Prostate gland (tissue), 2 donors: ENCODE measurements at regions not wholly inside any gene's neighbourhood (a gene's known extent, or its start where the extent isn't known, plus 50 kb on each side); places are given as distances from the start of the nearest gene placed in this dataset.
"Not testable (repeated sequence)": the region's sequence is repeated elsewhere in the genome, so short reads cannot be mapped to it uniquely, and the experiment has no call there.

Source experiments
- DNase-seq: peaks from one replicate; pipeline ENCODE4 v3.0.0-alpha.2; 2019; ENCODE audit warnings: low spot score
- H3K27ac ChIP-seq, 2 donors: fragments of 200-600 bp; sonication (generic); 2 replicates each; pipeline ENCODE4 v1.5.1; 2017 to 2019
- H3K27me3 ChIP-seq: fragments of 200-600 bp; sonication (generic); replicated peaks from 2 replicates; pipeline ENCODE4 v1.5.1; 2019; ENCODE audit not compliant: insufficient read depth
- H3K36me3 ChIP-seq, 2 donors: fragments of 200-600 bp; sonication (generic); 1 replicate in 1 of 2; 2 replicates in 1 of 2; pipeline versions ENCODE4 v1.5.1 to v1.8.1; 2017 to 2019
- H3K4me1 ChIP-seq: fragments of 200-600 bp; sonication (generic); replicated peaks from 2 replicates; pipeline ENCODE4 v1.5.1; 2019
- H3K4me3 ChIP-seq, 2 donors: fragments of 200-600 bp; sonication (generic); 2 replicates each; pipeline ENCODE4 v1.5.1; 2017 to 2019
- H3K9me3 ChIP-seq: fragments of 200-600 bp; sonication (generic); 2 replicates; pipeline ENCODE4 v1.5.1; 2017
- POLR2A ChIP-seq: fragments of 450-650 bp; IDR thresholded peaks from one replicate; pipeline ENCODE4 v1.6.1; 2016; ENCODE audit warnings: antibody characterized with exemption, mild to moderate bottlenecking
- POLR2AphosphoS5 ChIP-seq: sonication (generic); formaldehyde crosslinking; IDR thresholded peaks from one replicate; pipeline ENCODE4 v1.6.1; 2017; ENCODE audit warnings: antibody characterized with exemption
- WGBS: methylation state at CpG from one replicate; pipeline ENCODE4 v1.1.5; 2018; 5-methylcytosine and 5-hydroxymethylcytosine counted together
- intact Hi-C: fragments of 100-400 bp; cut with DNase I; formaldehyde crosslinking; loops from one replicate; pipeline ENCODE4 v1.14.2; 2022
- TF ChIP-seq, protein P1 (sequence below), 4 experiments: fragments of 200-600 bp in 2 of 4; fragments of 450-650 bp in 2 of 4; sonication (generic) in 2 of 4; IDR thresholded peaks; 1 replicate in 3 of 4; 2 replicates in 1 of 4; pipeline ENCODE4 v1.5.1; 2016 to 2019; ENCODE audit warnings: antibody characterized with exemption in 4 of 4, mild to moderate bottlenecking in 2 of 4, moderate library complexity in 2 of 4

DNA sequence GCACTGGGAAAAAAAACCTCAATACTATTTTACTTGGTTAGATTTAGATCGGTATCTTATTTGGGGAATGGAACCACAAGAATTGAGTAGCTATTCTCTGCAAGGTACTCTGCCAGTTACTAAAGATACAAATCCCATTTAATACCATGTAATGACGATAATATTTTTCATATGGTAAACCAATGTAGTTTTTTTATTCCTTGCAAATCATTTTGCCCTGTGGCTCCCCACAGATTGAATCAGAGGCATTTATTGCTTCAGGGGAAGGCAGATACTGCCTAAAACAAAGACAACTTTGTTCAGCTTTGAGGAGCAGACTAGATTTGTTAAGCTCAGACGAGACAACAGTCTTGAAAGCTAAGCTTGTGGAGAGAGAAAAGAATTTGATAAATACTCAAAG is 226.7 kb upstream of the RUNX1 start:
- 43% methylated on average over 3 of the region's 3 CpGs for WGBS
- no peaks in the 10 kb centered on the region for H3K9me3 ChIP-seq
- no peak overlapping the region for H3K4me3 ChIP-seq
- no peaks in the 10 kb centered on the region for H3K36me3 ChIP-seq
- H3K27me3 ChIP-seq, result no peaks in the 10 kb centered on the region
- no peak overlapping the region for H3K27ac ChIP-seq
- no peak for DNase-seq
- H3K4me1 ChIP-seq, result no peaks in the 10 kb centered on the region
- intact Hi-C loops, result no loop called here
- no peak for TF ChIP-seq POLR2AphosphoS5
- TF ChIP-seq, protein P1, sequence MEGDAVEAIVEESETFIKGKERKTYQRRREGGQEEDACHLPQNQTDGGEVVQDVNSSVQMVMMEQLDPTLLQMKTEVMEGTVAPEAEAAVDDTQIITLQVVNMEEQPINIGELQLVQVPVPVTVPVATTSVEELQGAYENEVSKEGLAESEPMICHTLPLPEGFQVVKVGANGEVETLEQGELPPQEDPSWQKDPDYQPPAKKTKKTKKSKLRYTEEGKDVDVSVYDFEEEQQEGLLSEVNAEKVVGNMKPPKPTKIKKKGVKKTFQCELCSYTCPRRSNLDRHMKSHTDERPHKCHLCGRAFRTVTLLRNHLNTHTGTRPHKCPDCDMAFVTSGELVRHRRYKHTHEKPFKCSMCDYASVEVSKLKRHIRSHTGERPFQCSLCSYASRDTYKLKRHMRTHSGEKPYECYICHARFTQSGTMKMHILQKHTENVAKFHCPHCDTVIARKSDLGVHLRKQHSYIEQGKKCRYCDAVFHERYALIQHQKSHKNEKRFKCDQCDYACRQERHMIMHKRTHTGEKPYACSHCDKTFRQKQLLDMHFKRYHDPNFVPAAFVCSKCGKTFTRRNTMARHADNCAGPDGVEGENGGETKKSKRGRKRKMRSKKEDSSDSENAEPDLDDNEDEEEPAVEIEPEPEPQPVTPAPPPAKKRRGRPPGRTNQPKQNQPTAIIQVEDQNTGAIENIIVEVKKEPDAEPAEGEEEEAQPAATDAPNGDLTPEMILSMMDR (IDR thresholded peaks at IDR 0.05), result no peak
- TF ChIP-seq POLR2A, result no peak

DNA sequence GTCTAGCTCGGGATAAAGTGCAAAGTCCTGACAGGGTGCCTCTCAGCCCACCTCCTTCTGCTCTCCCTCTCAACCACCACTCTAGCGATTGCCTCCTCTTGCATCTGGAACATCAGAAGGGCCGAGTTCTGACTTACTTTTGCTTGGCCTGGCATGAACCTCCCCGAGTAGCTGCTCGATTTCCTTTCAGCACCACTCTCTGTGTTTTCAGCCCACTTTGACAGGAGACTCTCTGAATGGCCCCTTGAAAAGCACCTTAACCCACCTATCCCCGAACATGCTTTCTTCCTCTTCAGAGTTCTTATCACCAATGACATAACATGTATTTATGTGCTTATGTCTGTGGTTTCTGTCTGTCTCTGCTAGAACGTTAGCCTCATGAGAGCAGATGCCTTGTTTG is 225.8 kb upstream of the RUNX1 start:
- intact Hi-C loops, result no loop called here
- no peak for DNase-seq
- H3K9me3 ChIP-seq, result no peaks in the 10 kb centered on the region
- no peaks in the 10 kb centered on the region for H3K4me1 ChIP-seq
- H3K4me3 ChIP-seq, result no peak overlapping the region
- H3K27ac ChIP-seq, result no peak overlapping the region
- TF ChIP-seq POLR2A, result no peak
- TF ChIP-seq, protein P1 (IDR thresholded peaks at IDR 0.05), result no peak
- no peak for TF ChIP-seq POLR2AphosphoS5
- no peaks in the 10 kb centered on the region for H3K27me3 ChIP-seq
- no peaks in the 10 kb centered on the region for H3K36me3 ChIP-seq
- 89% methylated on average over 7 of the region's 7 CpGs for WGBS

DNA sequence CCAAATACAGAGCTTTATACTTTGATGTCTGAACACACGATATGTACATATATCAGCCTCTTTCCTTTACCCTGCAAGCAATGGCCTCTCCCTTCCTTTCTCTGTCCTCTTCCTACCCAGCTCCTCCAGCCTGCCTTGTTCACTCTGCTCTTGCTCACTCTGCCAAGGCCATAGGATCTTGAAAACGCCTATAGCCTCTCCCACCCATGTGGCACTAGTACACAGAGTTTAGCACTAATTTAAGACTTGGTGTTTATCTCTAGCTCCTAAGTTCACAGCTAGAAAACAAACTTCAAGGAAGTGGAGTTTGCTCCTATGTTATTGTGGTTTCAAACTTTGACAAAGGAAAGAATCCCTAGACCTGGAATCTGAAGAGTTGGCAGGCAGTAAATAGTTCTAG is 225.0 kb upstream of the RUNX1 start:
- no peak for DNase-seq
- 72% methylated on average over 2 of the region's 2 CpGs for WGBS
- no peaks in the 10 kb centered on the region for H3K4me1 ChIP-seq
- TF ChIP-seq POLR2A (no peak), POLR2AphosphoS5 (no peak)
- TF ChIP-seq, protein P1 (IDR thresholded peaks at IDR 0.05), result no peak
- intact Hi-C loops, result no loop called here
- H3K27me3 ChIP-seq, result no peaks in the 10 kb centered on the region
- no peaks in the 10 kb centered on the region for H3K9me3 ChIP-seq
- no peak overlapping the region for H3K4me3 ChIP-seq
- H3K27ac ChIP-seq, result no peak overlapping the region
- no peaks in the 10 kb centered on the region for H3K36me3 ChIP-seq

DNA sequence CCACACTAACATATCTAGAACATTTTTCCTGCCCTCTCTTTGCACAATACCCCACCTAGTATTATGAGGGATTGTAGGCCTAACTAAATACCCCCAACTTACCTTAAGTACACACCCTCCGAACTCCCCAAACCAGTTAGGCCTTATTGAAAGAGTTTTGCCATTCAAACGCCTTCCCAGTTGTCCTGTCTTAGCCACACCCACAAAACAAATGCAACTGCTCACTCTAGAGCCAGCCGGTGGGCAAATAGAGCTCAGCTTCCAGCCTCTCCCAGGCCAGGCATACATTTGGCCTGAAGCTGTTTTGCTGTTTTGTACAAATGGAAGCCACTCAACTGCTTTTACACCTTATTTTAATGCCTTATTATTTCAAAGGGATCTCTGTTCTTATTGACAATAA is 224.2 kb upstream of the RUNX1 start:
- peak; percentile 33 for DNase-seq
- Histone ChIP-seq H3K27me3 (no peaks in the 10 kb centered on the region), H3K36me3 (no peaks in the 10 kb centered on the region), H3K27ac (no peak overlapping the region), H3K4me3 (no peak overlapping the region), H3K4me1 (no peaks in the 10 kb centered on the region), H3K9me3 (no peaks in the 10 kb centered on the region)
- TF ChIP-seq, protein P1 (IDR thresholded peaks at IDR 0.05), result no peak
- TF ChIP-seq POLR2AphosphoS5, result peak; percentile 32
- 42% methylated on average over 3 of the region's 3 CpGs for WGBS
- intact Hi-C loops, result no loop called here

DNA sequence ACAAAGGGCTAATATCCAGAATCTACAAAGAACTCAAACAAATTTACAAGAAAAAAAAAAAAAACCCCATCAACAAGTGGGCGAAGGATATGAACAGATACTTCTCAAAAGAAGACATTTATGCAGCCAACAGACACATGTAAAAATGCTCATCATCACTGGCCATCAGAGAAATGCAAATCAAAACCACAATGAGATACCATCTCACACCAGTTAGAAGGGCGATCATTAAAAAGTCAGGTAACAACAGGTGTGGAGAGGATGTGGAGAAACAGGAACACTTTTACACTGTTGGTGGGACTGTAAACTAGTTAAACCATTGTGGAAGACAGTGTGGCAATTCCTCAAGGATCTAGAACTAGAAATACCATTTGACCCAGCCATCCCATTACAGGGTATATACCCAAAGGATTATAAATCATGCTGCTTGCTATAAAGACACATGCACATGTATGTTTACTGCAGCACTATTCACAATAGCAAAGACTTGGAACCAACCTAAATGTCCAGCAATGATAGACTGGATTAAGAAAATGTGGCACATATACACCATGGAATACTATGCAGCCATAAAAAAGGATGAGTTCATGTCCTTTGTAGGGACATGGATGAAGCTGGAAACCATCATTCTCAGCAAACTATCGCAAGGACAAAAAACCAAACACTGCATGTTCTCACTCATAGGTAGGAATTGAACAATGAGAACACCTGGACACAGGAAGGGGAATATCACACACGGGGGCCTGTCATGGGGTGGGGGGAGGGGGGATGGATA is 222.4 kb upstream of the RUNX1 start:
- H3K4me1 ChIP-seq, H3K27me3 ChIP-seq, DNase-seq, intact Hi-C loops, H3K36me3 ChIP-seq, H3K9me3 ChIP-seq, H3K27ac ChIP-seq, H3K4me3 ChIP-seq: not testable (repeated sequence)
- 82% methylated on average over 4 of the region's 4 CpGs for WGBS
